ENCODE measurements at regions not wholly inside any gene's neighbourhood (a gene's known extent, or its start where the extent isn't known, plus 50 kb on each side); places are given as distances from the start of the nearest gene placed in this dataset.

- WGBS (ENCODE audit: insufficient coverage, insufficient read length) = no CpG with 5 or more reads among the region's 2 CpGs
- H3K27ac ChIP-seq (ENCODE audit: low read length) = no peak overlapping the region
- no peaks in the 10 kb centered on the region for H3K27me3 ChIP-seq (ENCODE audit: control insufficient read depth, insufficient read depth, low read length)
- H3K4me1 ChIP-seq (ENCODE audit: control insufficient read depth, insufficient read depth, low read length) = no peaks in the 10 kb centered on the region
- no peaks in the 10 kb centered on the region for H3K36me3 ChIP-seq (ENCODE audit: control insufficient read depth, insufficient read depth, low read length)
- no peak for DNase-seq (ENCODE audit: low read depth, low spot score)
- H3K4me3 ChIP-seq (ENCODE audit: low read length) = no peak overlapping the region
- H3K9me3 ChIP-seq (ENCODE audit: control insufficient read depth, insufficient read depth, low read length) = no peaks in the 10 kb centered on the region
Measured at GRCh38 chrX:94977562-94977961, 1303.6 kb downstream of the FAM133A start.

GRCh38 chrX:94977986-94978385 is 1304.0 kb downstream of the FAM133A start:
- H3K27me3 ChIP-seq (ENCODE audit: control insufficient read depth, insufficient read depth, low read length) = no peaks in the 10 kb centered on the region
- DNase-seq (ENCODE audit: low read depth, low spot score) = no peak
- WGBS (ENCODE audit: insufficient coverage, insufficient read length) = no CpG with 5 or more reads among the region's 4 CpGs
- no peak overlapping the region for H3K4me3 ChIP-seq (ENCODE audit: low read length)
- H3K9me3 ChIP-seq (ENCODE audit: control insufficient read depth, insufficient read depth, low read length) = no peaks in the 10 kb centered on the region
- no peaks in the 10 kb centered on the region for H3K36me3 ChIP-seq (ENCODE audit: control insufficient read depth, insufficient read depth, low read length)
- no peak overlapping the region for H3K27ac ChIP-seq (ENCODE audit: low read length)
- no peaks in the 10 kb centered on the region for H3K4me1 ChIP-seq (ENCODE audit: control insufficient read depth, insufficient read depth, low read length)
